Breast epithelium (tissue), 4 donors: ENCODE measurements at regions not wholly inside any gene's neighbourhood (a gene's known extent, or its start where the extent isn't known, plus 50 kb on each side); places are given as distances from the start of the nearest gene placed in this dataset.

Source experiments
- DNase-seq, 2 donors: peaks; one replicate each; pipeline ENCODE4 v3.0.0-alpha.2; 2019; ENCODE audit warnings: low spot score in 2 of 2
- H3K27ac ChIP-seq, 2 donors: fragments of 200-600 bp; sonication (generic) in 1 of 2; one replicate each; pipeline ENCODE4 v1.5.1; 2016 to 2019; ENCODE audit warnings: mild to moderate bottlenecking in 1 of 2
- H3K27me3 ChIP-seq, 2 donors: fragments of 200-600 bp; sonication (generic) in 1 of 2; one replicate each; pipeline versions ENCODE4 v1.5.1 to v1.6.0; 2017 to 2019; ENCODE audit warnings: control low read depth in 1 of 2, mild to moderate bottlenecking in 1 of 2
- H3K36me3 ChIP-seq: fragments of 200-600 bp; one replicate; pipeline ENCODE4 v1.5.1; 2019
- H3K4me1 ChIP-seq, 2 donors: fragments of 200-600 bp; sonication (generic); one replicate each; pipeline ENCODE4 v1.5.1; 2016 to 2019; ENCODE audit warnings: control low read depth in 1 of 2
- H3K4me3 ChIP-seq, 3 donors: fragments of 200-600 bp; sonication (generic); 1 replicate in 2 of 3; 2 replicates in 1 of 3; pipeline ENCODE4 v1.5.1; 2016 to 2019; ENCODE audit warnings: mild to moderate bottlenecking in 3 of 3, moderate library complexity in 2 of 3
- H3K9me3 ChIP-seq, 2 donors: fragments of 200-600 bp; sonication (generic) in 1 of 2; one replicate each; pipeline ENCODE4 v1.5.1; 2016 to 2019; ENCODE audit warnings: control low read depth in 1 of 2
- CTCF ChIP-seq, 3 donors: fragments of 450-650 bp; IDR thresholded peaks; one replicate each; pipeline ENCODE4 v1.5.1; 2016 to 2017; ENCODE audit warnings: antibody characterized with exemption in 3 of 3, mild to moderate bottlenecking in 3 of 3, moderate library complexity in 3 of 3
- POLR2A ChIP-seq: fragments of 450-650 bp; IDR thresholded peaks from one replicate; pipeline ENCODE4 v1.6.1; 2016; ENCODE audit warnings: antibody characterized with exemption, mild to moderate bottlenecking, moderate library complexity
- POLR2AphosphoS5 ChIP-seq, 3 donors: sonication (generic); formaldehyde crosslinking; IDR thresholded peaks; one replicate each; pipeline ENCODE4 v1.6.1; 2017; ENCODE audit warnings: antibody characterized with exemption in 3 of 3
- intact Hi-C: fragments of 100-400 bp; cut with DNase I; formaldehyde crosslinking; loops from one replicate; pipeline ENCODE4 v1.15.1; 2023; ENCODE audit warnings: low total_unique reads

GRCh38 chr21:45344576-45344975 lies 56.9 kb upstream of the POFUT2 start:
- no peak for TF ChIP-seq POLR2A
- no peak for TF ChIP-seq CTCF (IDR thresholded peaks at IDR 0.05)
- TF ChIP-seq POLR2AphosphoS5 (IDR thresholded peaks at IDR 0.05), result no peak
- intact Hi-C loops, result no loop called here
- DNase-seq, result no peak

DNA sequence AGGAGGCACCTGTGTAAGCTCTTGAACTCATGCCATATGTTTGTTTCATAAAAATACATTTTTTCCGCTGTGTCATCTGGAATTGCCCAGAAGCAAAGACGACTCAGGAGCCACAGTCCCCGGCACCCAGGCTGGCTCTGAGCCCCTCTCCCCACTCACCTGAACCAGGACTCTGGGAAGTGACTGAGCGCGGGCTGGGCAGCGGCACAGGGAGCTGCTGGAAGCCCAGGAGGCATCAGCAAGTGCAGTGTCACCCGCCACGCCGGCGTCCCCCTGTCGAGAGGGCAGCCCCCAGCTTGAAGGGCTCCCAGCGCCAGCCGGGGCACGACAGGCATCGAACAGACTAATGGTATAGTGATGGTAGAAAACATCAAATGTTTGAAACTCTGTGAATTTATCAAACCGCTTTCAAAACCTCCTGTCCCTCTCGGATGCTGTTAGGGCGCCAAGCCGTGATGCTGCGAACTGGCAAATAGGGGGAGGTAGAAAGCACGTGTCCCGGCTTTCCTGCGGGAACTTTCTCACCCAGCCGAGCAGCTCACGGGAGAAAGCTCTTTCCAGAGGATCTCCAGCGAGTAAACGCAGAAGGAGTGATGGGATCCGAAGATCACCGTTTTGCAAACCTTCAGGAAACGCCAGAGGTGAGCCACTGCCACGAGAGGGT lies 57.8 kb upstream of the COL18A1 start:
- Histone ChIP-seq H3K4me3 (no peak overlapping the region), H3K27ac (peak overlapping the region in 1 of 2 donors; percentile 72), H3K36me3 (no peaks in the 10 kb centered on the region), H3K4me1 (no peaks in the 10 kb centered on the region), H3K9me3 (no peaks in the 10 kb centered on the region), H3K27me3 (peaks cover 0 to 7% of the 10 kb centered on the region in 2 donors)
- intact Hi-C loops, result no loop called here
- no peak for DNase-seq
- no peak for TF ChIP-seq CTCF (IDR thresholded peaks at IDR 0.05)
- TF ChIP-seq POLR2AphosphoS5 (IDR thresholded peaks at IDR 0.05), result no peak
- TF ChIP-seq POLR2A, result no peak

More at GRCh38 chr21:45344576-45344975, 56.9 kb upstream of the POFUT2 start:
- H3K4me1 ChIP-seq, result no peaks in the 10 kb centered on the region
- no peak overlapping the region for H3K4me3 ChIP-seq
- no peak overlapping the region for H3K27ac ChIP-seq
- H3K27me3 ChIP-seq, result peaks cover 0 to 7% of the 10 kb centered on the region in 2 donors
- no peaks in the 10 kb centered on the region for H3K9me3 ChIP-seq
- no peaks in the 10 kb centered on the region for H3K36me3 ChIP-seq

- intact Hi-C loops, result no loop called here
- no peaks in the 10 kb centered on the region for H3K4me1 ChIP-seq
- H3K27me3 ChIP-seq, result peaks cover 0 to 7% of the 10 kb centered on the region in 2 donors
- no peak overlapping the region for H3K4me3 ChIP-seq
- DNase-seq, result no peak
- no peaks in the 10 kb centered on the region for H3K9me3 ChIP-seq
- peak overlapping the region in 1 of 2 donors; percentile 72 for H3K27ac ChIP-seq
- TF ChIP-seq POLR2AphosphoS5 (IDR thresholded peaks at IDR 0.05) (no peak), POLR2A (no peak), CTCF (IDR thresholded peaks at IDR 0.05) (no peak)
- no peaks in the 10 kb centered on the region for H3K36me3 ChIP-seq
Observed at GRCh38 chr21:45347712-45348499, 57.1 kb upstream of the COL18A1 start.

DNA sequence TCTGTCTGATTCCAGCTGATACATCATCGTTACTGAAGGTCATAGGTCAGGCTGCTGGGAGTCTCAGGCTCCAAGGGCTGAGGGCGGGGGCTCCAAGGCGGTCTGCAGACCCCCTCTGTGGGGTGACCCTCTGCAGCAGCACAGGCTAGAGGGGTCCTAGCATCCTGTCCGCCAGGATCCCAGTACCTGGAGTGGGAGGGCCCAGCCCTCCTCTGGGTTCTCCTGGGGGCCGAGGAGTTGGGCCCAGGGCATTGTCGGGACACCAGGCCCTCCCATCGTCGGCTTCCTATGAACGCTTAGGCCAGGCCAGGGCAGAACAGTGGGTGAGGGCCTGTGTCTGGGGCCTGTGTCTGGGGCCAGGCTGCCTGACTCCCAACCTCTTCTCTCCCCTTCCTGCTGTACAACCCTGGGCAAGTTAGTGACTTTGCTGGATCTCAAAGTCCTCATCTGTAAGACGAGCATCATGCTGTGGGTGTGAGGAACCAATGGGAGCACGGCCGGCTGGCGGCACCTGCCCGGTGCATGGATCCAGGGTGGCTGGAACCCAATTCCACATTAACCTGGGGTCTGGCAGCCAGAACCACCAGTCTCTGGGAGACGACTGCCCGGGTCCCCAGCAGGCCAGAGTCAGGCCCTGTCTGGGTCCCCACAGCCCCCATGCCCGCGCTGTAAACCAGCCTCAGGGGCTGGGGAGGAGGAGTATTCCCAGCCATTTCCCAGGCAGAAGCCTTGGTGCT lies 56.2 kb upstream of the COL18A1 start:
- Histone ChIP-seq H3K4me1 (no peaks in the 10 kb centered on the region), H3K9me3 (no peaks in the 10 kb centered on the region), H3K36me3 (no peaks in the 10 kb centered on the region), H3K27me3 (peaks cover 0 to 7% of the 10 kb centered on the region in 2 donors), H3K27ac (peak overlapping the region; percentile 52 to 72), H3K4me3 (no peak overlapping the region)
- TF ChIP-seq POLR2AphosphoS5 (IDR thresholded peaks at IDR 0.05), result no peak
- no peak for TF ChIP-seq CTCF (IDR thresholded peaks at IDR 0.05)
- TF ChIP-seq POLR2A, result no peak
- intact Hi-C loops, result no loop called here
- DNase-seq, result no peak
